IMR-90 (cell line): ENCODE measurements at regions not wholly inside any gene's neighbourhood (a gene's known extent, or its start where the extent isn't known, plus 50 kb on each side); places are given as distances from the start of the nearest gene placed in this dataset.

Experiments used
- ATAC-seq: fragments of 200-7000 bp; cut with Tn5 transposase; 2 replicates; pipeline ENCODE4 v1.9.1; 2020; ENCODE audit warnings: low read depth, mild to moderate bottlenecking, moderate library complexity
- BruUV-seq: library from RNA; stranded (reverse); fragments of 400-500 nt; replicated peaks from 2 replicates; lab custom pipeline; 2021; lab: Mats Ljungman, UMichigan
- CTCF ChIA-PET: fragments of 300-600 bp; formaldehyde crosslinking; extraction: SDS; loops from one replicate; lab custom pipeline; 2021; ENCODE audit warnings: antibody characterized with exemption; lab: Yijun Ruan, JAX
- POLR2A ChIA-PET: fragments of 300-600 bp; sonication (Branson Sonifier 250); formaldehyde crosslinking; loops from one replicate; lab custom pipeline; 2022; ENCODE audit warnings: antibody characterized with exemption; ENCODE audit not compliant: unreplicated experiment; lab: Charles Lee
- DNase-seq: peaks from one replicate; pipeline ENCODE4 v3.0.0; 2013
- H2AFZ ChIP-seq: replicated peaks from 2 replicates; pipeline ENCODE3; 2013; ENCODE audit warnings: low read length, mild to moderate bottlenecking; ENCODE audit not compliant: poor library complexity
- H2AK5ac ChIP-seq: 2 replicates; pipeline ENCODE4 v1.6.1; 2013; ENCODE audit warnings: low read depth, low read length, inconsistent platforms
- H2AK9ac ChIP-seq: replicated peaks from 2 replicates; pipeline ENCODE3; 2013; ENCODE audit warnings: mild to moderate bottlenecking, low read depth, low read length, moderate library complexity; ENCODE audit not compliant: poor library complexity
- H2BK120ac ChIP-seq: 2 replicates; pipeline ENCODE4 v1.6.1; 2013; ENCODE audit warnings: low read depth, low read length, inconsistent platforms
- H2BK15ac ChIP-seq: 3 replicates; pipeline ENCODE4 v1.6.1; 2013; ENCODE audit warnings: low read depth, low read length, inconsistent platforms
- H2BK20ac ChIP-seq: 2 replicates; pipeline ENCODE4 v1.6.1; 2013; ENCODE audit warnings: low read depth, mild to moderate bottlenecking, inconsistent platforms, low read length, moderate library complexity
- H2BK5ac ChIP-seq: 2 replicates; pipeline ENCODE4 v1.6.1; 2013; ENCODE audit warnings: mild to moderate bottlenecking, low read depth, low read length, inconsistent platforms; ENCODE audit not compliant: poor library complexity, severe bottlenecking
- H3K14ac ChIP-seq: replicated peaks from 2 replicates; pipeline ENCODE4 v1.6.1; 2013; ENCODE audit warnings: low read depth, low read length, inconsistent platforms
- H3K18ac ChIP-seq: 2 replicates; pipeline ENCODE4 v1.6.1; 2013; ENCODE audit warnings: low read depth, low read length, control low read depth
- H3K23ac ChIP-seq: 2 replicates; pipeline ENCODE4 v1.6.1; 2013; ENCODE audit warnings: low read depth, low read length, inconsistent platforms
- H3K27ac ChIP-seq: 2 replicates; pipeline ENCODE4 v1.5.1; 2013; ENCODE audit warnings: mild to moderate bottlenecking, control low read depth, low read length; ENCODE audit not compliant: insufficient read depth
- H3K27me3 ChIP-seq: 2 replicates; pipeline ENCODE4 v1.6.1; 2013; ENCODE audit warnings: low read length; ENCODE audit not compliant: control insufficient read depth, insufficient read depth
- H3K36me3 ChIP-seq: 2 replicates; pipeline ENCODE4 v1.6.1; 2013; ENCODE audit warnings: low read length, mixed read lengths; ENCODE audit not compliant: control insufficient read depth, insufficient read depth
- H3K4ac ChIP-seq: 2 replicates; pipeline ENCODE4 v1.6.1; 2013; ENCODE audit warnings: low read depth, low read length, inconsistent platforms
- H3K4me1 ChIP-seq: 2 replicates; pipeline ENCODE4 v1.6.1; 2013; ENCODE audit warnings: low read length, mixed read lengths; ENCODE audit not compliant: control insufficient read depth, insufficient read depth
- H3K4me2 ChIP-seq: 2 replicates; pipeline ENCODE4 v1.6.1; 2013; ENCODE audit warnings: low read depth, mild to moderate bottlenecking, control low read depth, low read length, moderate library complexity
- H3K4me3 ChIP-seq: 2 replicates; pipeline ENCODE4 v1.5.1; 2013; ENCODE audit warnings: low read depth, mild to moderate bottlenecking, control low read depth, low read length, moderate library complexity; ENCODE audit not compliant: insufficient read depth
- H3K56ac ChIP-seq: 2 replicates; pipeline ENCODE4 v1.6.1; 2013; ENCODE audit warnings: low read length, inconsistent platforms; ENCODE audit not compliant: insufficient read depth; ENCODE audit errors: extremely low read depth
- H3K79me1 ChIP-seq, 2 experiments: 2 replicates each; pipeline ENCODE4 v1.6.1; 2013; ENCODE audit warnings: low read length in 2 of 2, inconsistent platforms in 1 of 2, low read depth in 1 of 2
- H3K9ac ChIP-seq: 2 replicates; pipeline ENCODE4 v1.6.1; 2013; ENCODE audit warnings: low read depth, low read length, control low read depth
- H3K9me1 ChIP-seq: 2 replicates; pipeline ENCODE4 v1.6.1; 2013; ENCODE audit warnings: low read length, inconsistent platforms; ENCODE audit not compliant: insufficient read depth
- H3K9me3 ChIP-seq: 2 replicates; pipeline ENCODE4 v1.6.1; 2013; ENCODE audit warnings: low read length; ENCODE audit not compliant: control insufficient read depth, insufficient read depth
- H4K20me1 ChIP-seq: 2 replicates; pipeline ENCODE4 v1.6.1; 2013; ENCODE audit warnings: low read length, inconsistent platforms; ENCODE audit not compliant: insufficient read depth
- H4K5ac ChIP-seq: 2 replicates; pipeline ENCODE4 v1.6.1; 2013; ENCODE audit warnings: mild to moderate bottlenecking, low read depth, low read length, control low read depth
- H4K8ac ChIP-seq, 2 experiments: 2 replicates each; pipeline ENCODE4 v1.6.1; 2013; ENCODE audit warnings: low read depth in 2 of 2, low read length in 2 of 2, control low read depth in 1 of 2, inconsistent platforms in 1 of 2
- H4K91ac ChIP-seq: 2 replicates; pipeline ENCODE4 v1.6.1; 2013; ENCODE audit warnings: low read depth, low read length, inconsistent platforms; ENCODE audit not compliant: insufficient read depth
- BHLHE40 ChIP-seq: fragments of 150-350 bp; IDR thresholded peaks from 2 replicates; pipeline ENCODE4 v1.6.1; 2016; ENCODE audit warnings: mild to moderate bottlenecking, low read depth, low read length
- POLR2A ChIP-seq: IDR thresholded peaks from 2 replicates; pipeline ENCODE4 v1.6.1; 2012; ENCODE audit warnings: mild to moderate bottlenecking, low read depth, low read length
- RCOR1 ChIP-seq: IDR thresholded peaks from 2 replicates; pipeline ENCODE4 v1.6.1; 2012; ENCODE audit warnings: mild to moderate bottlenecking, low read length, improper control_type of control experiment; ENCODE audit not compliant: insufficient replicate concordance
- USF2 ChIP-seq: fragments of 150-350 bp; IDR thresholded peaks from 2 replicates; pipeline ENCODE4 v1.6.1; 2017; ENCODE audit warnings: mild to moderate bottlenecking, antibody characterized with exemption, low read length, low read depth
- WGBS, 2 experiments: methylation state at CpG; one replicate each; pipeline versions ENCODE4 v1.1.5 to v1.1.7; 2013; ENCODE audit warnings: missing lambda C conversion rate in 2 of 2; ENCODE audit not compliant: insufficient read length in 1 of 2; ENCODE audit errors: extremely low coverage in 2 of 2; 5-methylcytosine and 5-hydroxymethylcytosine counted together
- dilution Hi-C: fragments of 300-500 bp; cut with HindIII; formaldehyde crosslinking; loops from one replicate; pipeline ENCODE4 v1.14.3; 2018; ENCODE audit warnings: low sequenced_read_pairs; ENCODE audit not compliant: unreplicated experiment
- in situ Hi-C: fragments of 300-500 bp; cut with MboI; formaldehyde crosslinking; loops from 3 replicates; pipeline ENCODE4 v1.14.3; 2019; ENCODE audit warnings: low sequenced_read_pairs, inconsistent platforms, mixed read lengths
- intact Hi-C: fragments of 100-400 bp; cut with micrococcal nuclease; formaldehyde crosslinking; loops from 2 replicates; pipeline ENCODE4 v1.10.0; 2022

DNA sequence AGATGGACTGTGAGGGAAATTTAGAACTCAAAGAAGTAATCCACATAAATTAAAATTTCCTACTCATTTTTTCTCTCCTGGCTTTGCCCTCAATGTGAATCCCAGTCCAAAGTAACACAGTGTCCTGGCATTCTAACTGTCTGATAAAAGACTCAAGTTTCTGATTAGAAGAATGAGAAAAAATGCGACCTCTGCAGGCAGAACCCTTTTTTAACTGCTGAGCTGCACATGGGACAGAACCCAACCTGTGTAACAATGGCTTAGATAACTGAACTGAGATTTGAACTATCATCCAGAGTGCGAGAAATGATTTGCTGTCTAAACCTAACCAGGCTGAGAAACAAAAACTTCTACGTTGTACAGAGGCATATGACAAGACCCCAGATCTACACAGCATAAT lies 385.6 kb upstream of the LRRC4C start:
- H2AK9ac ChIP-seq: no peak overlapping the region
- no peaks in the 10 kb centered on the region for H3K27me3 ChIP-seq
- no peaks in the 10 kb centered on the region for H3K9me1 ChIP-seq
- H3K27ac ChIP-seq: no peak overlapping the region
- no CpG with 5 or more reads among the region's 3 CpGs for WGBS, 2 experiments
- intact Hi-C loops: no loop called here
- peaks cover 11% of the 10 kb centered on the region; the same call in 1 of the 2 replicates for H3K9me3 ChIP-seq
- no peak overlapping the region for H4K91ac ChIP-seq
- no peak overlapping the region for H2BK5ac ChIP-seq
- dilution Hi-C loops: no loop called here
- in situ Hi-C loops: no loop called here
- no peak overlapping the region for H4K5ac ChIP-seq
- H4K20me1 ChIP-seq: no peaks in the 10 kb centered on the region
- no peak overlapping the region for H2BK20ac ChIP-seq
- no peak overlapping the region for H3K56ac ChIP-seq
- H3K18ac ChIP-seq: no peak overlapping the region
- H3K23ac ChIP-seq: no peak overlapping the region
- H2AK5ac ChIP-seq: no peak overlapping the region
- H3K14ac ChIP-seq: no peak overlapping the region
- no peak overlapping the region for H4K8ac ChIP-seq
- H3K79me1 ChIP-seq: no peaks in the 10 kb centered on the region
- ATAC-seq (no peak), DNase-seq (no peak)
- BruUV-seq: no TSS peak
- POLR2A ChIA-PET: no interaction called here
- no peaks in the 10 kb centered on the region for H3K4me1 ChIP-seq
- CTCF ChIA-PET: no interaction called here
- TF ChIP-seq BHLHE40 (no peak), POLR2A (no peak), USF2 (no peak), RCOR1 (no peak)
- H3K4me3 ChIP-seq: no peak overlapping the region
- H3K4ac ChIP-seq: no peak overlapping the region
- no peak overlapping the region for H2AFZ ChIP-seq
- no peaks in the 10 kb centered on the region for H3K36me3 ChIP-seq
- H3K9ac ChIP-seq: no peak overlapping the region
- no peak overlapping the region for H3K4me2 ChIP-seq
- no peak overlapping the region for H2BK15ac ChIP-seq
- no peak overlapping the region for H2BK120ac ChIP-seq
